ENCODE measurements at regions not wholly inside any gene's neighbourhood (a gene's known extent, or its start where the extent isn't known, plus 50 kb on each side); places are given as distances from the start of the nearest gene placed in this dataset.

GRCh38 chr12:24078318-24078765 lies 128.9 kb upstream of the SOX5 start:
- WGBS, 2 donors, result 77% methylated on average over 1 of the region's 1 CpG
- DNase-seq, result no peak
- TF ChIP-seq, protein P1, sequence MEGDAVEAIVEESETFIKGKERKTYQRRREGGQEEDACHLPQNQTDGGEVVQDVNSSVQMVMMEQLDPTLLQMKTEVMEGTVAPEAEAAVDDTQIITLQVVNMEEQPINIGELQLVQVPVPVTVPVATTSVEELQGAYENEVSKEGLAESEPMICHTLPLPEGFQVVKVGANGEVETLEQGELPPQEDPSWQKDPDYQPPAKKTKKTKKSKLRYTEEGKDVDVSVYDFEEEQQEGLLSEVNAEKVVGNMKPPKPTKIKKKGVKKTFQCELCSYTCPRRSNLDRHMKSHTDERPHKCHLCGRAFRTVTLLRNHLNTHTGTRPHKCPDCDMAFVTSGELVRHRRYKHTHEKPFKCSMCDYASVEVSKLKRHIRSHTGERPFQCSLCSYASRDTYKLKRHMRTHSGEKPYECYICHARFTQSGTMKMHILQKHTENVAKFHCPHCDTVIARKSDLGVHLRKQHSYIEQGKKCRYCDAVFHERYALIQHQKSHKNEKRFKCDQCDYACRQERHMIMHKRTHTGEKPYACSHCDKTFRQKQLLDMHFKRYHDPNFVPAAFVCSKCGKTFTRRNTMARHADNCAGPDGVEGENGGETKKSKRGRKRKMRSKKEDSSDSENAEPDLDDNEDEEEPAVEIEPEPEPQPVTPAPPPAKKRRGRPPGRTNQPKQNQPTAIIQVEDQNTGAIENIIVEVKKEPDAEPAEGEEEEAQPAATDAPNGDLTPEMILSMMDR (IDR thresholded peaks at IDR 0.05), result no peak
- TF ChIP-seq POLR2A (IDR thresholded peaks at IDR 0.05), result no peak
- Histone ChIP-seq H3K9me3 (no peaks in the 10 kb centered on the region), H3K4me1 (no peaks in the 10 kb centered on the region), H3K36me3 (no peaks in the 10 kb centered on the region), H3K27ac (no peak overlapping the region), H3K4me3 (no peak overlapping the region), H3K27me3 (no peaks in the 10 kb centered on the region)
- intact Hi-C loops (cut with DNase I), result no loop called here

- TF ChIP-seq, protein P1 (IDR thresholded peaks at IDR 0.05), result no peak
- TF ChIP-seq POLR2A (IDR thresholded peaks at IDR 0.05), result no peak
- no peak for DNase-seq
- H3K4me3 ChIP-seq, result no peak overlapping the region
- no peaks in the 10 kb centered on the region for H3K27me3 ChIP-seq
- no peaks in the 10 kb centered on the region for H3K4me1 ChIP-seq
- no peaks in the 10 kb centered on the region for H3K36me3 ChIP-seq
- 80 to 84% methylated on average over 5 of the region's 5 CpGs for WGBS, 2 donors
- H3K27ac ChIP-seq, result no peak overlapping the region
- no peaks in the 10 kb centered on the region for H3K9me3 ChIP-seq
- intact Hi-C loops (cut with DNase I), result no loop called here
These were observed 127.7 kb upstream of the SOX5 start for GRCh38 chr12:24077161-24077560.

DNA sequence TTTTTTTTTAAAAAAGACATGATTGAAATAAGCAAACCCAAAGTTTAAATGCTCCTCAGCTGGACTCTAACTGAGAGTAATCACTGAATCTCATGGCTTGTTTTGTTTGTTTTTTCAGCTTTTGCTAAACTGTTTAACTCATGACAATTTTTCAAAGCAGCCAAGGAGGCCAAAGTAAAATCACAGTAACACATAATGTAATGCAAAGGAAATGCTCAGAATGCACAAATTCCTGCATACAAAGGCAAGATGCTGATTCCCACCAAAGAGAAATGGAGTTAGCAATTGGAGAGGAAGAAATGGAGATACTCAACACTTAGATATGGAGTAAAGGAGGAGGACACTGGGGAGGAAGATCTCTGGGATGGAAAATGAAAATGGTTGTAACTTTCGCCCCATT lies 126.2 kb upstream of the SOX5 start:
- 76 to 100% methylated on average over 1 of the region's 1 CpG for WGBS, 2 donors
- TF ChIP-seq, protein P1 (IDR thresholded peaks at IDR 0.05), result no peak
- TF ChIP-seq POLR2A (IDR thresholded peaks at IDR 0.05), result no peak
- intact Hi-C loops (cut with DNase I), result no loop called here
- Histone ChIP-seq H3K9me3 (no peaks in the 10 kb centered on the region), H3K27ac (no peak overlapping the region), H3K36me3 (no peaks in the 10 kb centered on the region), H3K27me3 (no peaks in the 10 kb centered on the region), H3K4me1 (no peaks in the 10 kb centered on the region), H3K4me3 (no peak overlapping the region)
- no peak for DNase-seq

DNA sequence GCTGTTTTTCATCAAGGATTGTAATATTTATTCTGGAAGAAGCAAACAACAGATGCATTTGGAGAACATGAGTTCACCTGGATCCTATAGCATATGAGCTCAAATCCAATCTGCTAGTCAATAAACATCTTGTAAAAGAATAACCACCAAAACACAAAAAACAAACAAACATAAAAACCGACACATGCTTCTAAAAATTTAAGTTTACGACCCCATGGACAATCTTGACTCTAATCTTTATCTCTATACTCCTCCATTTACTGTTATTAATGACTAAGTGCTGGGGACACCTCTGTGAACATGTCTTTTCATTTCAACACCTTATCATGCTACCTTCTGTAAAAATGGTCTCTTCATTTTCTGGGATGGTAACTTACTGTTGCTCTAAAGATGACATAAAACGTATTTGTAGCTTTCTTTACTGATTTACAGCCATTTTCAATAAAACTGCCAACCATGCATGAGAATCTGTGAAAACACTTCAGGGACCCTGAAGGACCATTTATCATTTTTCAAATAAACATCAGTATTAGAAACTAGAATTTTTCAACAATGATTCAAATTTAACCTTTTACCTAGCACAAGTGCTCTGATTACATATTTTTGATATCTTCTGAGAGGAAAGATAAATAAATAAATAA lies 123.8 kb upstream of the SOX5 start:
- DNase-seq, result no peak
- Histone ChIP-seq H3K4me1 (peaks cover 0 to 11% (median 0%) of the 10 kb centered on the region in 3 donors), H3K27me3 (no peaks in the 10 kb centered on the region), H3K9me3 (no peaks in the 10 kb centered on the region), H3K4me3 (no peak overlapping the region), H3K36me3 (no peaks in the 10 kb centered on the region), H3K27ac (no peak overlapping the region)
- intact Hi-C loops (cut with DNase I), result no loop called here
- WGBS, 2 donors, result 77 to 83% methylated on average over 3 of the region's 3 CpGs
- TF ChIP-seq POLR2A (IDR thresholded peaks at IDR 0.05), result no peak
- TF ChIP-seq, protein P1 (IDR thresholded peaks at IDR 0.05), result no peak

GRCh38 chr12:24072302-24072701 lies 122.8 kb upstream of the SOX5 start:
- no peaks in the 10 kb centered on the region for H3K36me3 ChIP-seq
- no peak overlapping the region for H3K4me3 ChIP-seq
- peaks cover 0 to 12% (median 0%) of the 10 kb centered on the region in 3 donors for H3K4me1 ChIP-seq
- H3K9me3 ChIP-seq, result no peaks in the 10 kb centered on the region
- no peak overlapping the region for H3K27ac ChIP-seq
- 76 to 78% methylated on average over 1 of the region's 1 CpG for WGBS, 2 donors
- H3K27me3 ChIP-seq, result no peaks in the 10 kb centered on the region
- intact Hi-C loops (cut with DNase I), result no loop called here
- no peak for TF ChIP-seq POLR2A (IDR thresholded peaks at IDR 0.05)
- TF ChIP-seq, protein P1 (IDR thresholded peaks at IDR 0.05), result no peak
- no peak for DNase-seq
